Activated CD4-positive, alpha-beta T cell treated with anti-CD3 and anti-CD28 coated beads for 36 hours (primary cell): ENCODE measurements at regions not wholly inside any gene's neighbourhood (a gene's known extent, or its start where the extent isn't known, plus 50 kb on each side); places are given as distances from the start of the nearest gene placed in this dataset.

Experiments
- ATAC-seq: fragments of 200-7000 bp; cut with Tn5 transposase; one replicate; pipeline ENCODE4 v1.10.0; 2021; ENCODE audit warnings: mild to moderate bottlenecking, moderate library complexity
- CTCF ChIA-PET: fragments of 350-600 bp; sonication (Branson Sonifier 250); formaldehyde crosslinking; loops from one replicate; lab custom pipeline; 2021; ENCODE audit warnings: antibody characterized with exemption; lab: Charles Lee
- POLR2A ChIA-PET: fragments of 350-600 bp; sonication (Branson Sonifier 250); formaldehyde crosslinking; loops from one replicate; lab custom pipeline; 2021; ENCODE audit warnings: antibody characterized with exemption, inconsistent platforms; lab: Charles Lee
- DNase-seq: peaks from one replicate; pipeline ENCODE4 v3.0.0-alpha.2; 2020
- H3K27ac Mint-ChIP-seq: one replicate; pipeline ENCODE4 v1.8.0; 2021; ENCODE audit warnings: mixed read lengths
- H3K27me3 Mint-ChIP-seq: one replicate; pipeline ENCODE4 v1.8.0; 2021; ENCODE audit warnings: mixed read lengths
- H3K36me3 Mint-ChIP-seq: one replicate; pipeline ENCODE4 v1.8.0; 2021; ENCODE audit warnings: low read depth, mixed read lengths
- H3K4me1 Mint-ChIP-seq: one replicate; pipeline ENCODE4 v1.8.0; 2021; ENCODE audit warnings: mixed read lengths
- H3K4me3 Mint-ChIP-seq: one replicate; pipeline ENCODE4 v1.8.0; 2021; ENCODE audit warnings: mild to moderate bottlenecking, moderate library complexity, mixed read lengths
- H3K9me3 Mint-ChIP-seq: one replicate; pipeline ENCODE4 v1.8.0; 2021; ENCODE audit warnings: low read depth, mixed read lengths
- intact Hi-C, 2 experiments: fragments of 100-400 bp; cut with DNase I in 1 of 2; cut with micrococcal nuclease in 1 of 2; formaldehyde crosslinking; loops; one replicate each; pipeline versions ENCODE4 v1.14.2 to v1.15.1; 2022 to 2024; cut with DNase I, micrococcal nuclease

- ChIA-PET POLR2A (no interaction called here), CTCF (interaction anchor here (0.5 kb wide), 1 partner anchor 440 kb away, joined by 3 read pairs; no protein-coding TSS in a partner anchor)
- DNase-seq (no peak), ATAC-seq (no peak)
- no peaks in the 10 kb centered on the region for H3K9me3 Mint-ChIP-seq
- no peak overlapping the region for H3K27ac Mint-ChIP-seq
- peaks cover 10% of the 10 kb centered on the region for H3K27me3 Mint-ChIP-seq
- intact Hi-C loops: no loop called here
- no peaks in the 10 kb centered on the region for H3K4me1 Mint-ChIP-seq
- H3K36me3 Mint-ChIP-seq: no peaks in the 10 kb centered on the region
- H3K4me3 Mint-ChIP-seq: no peak overlapping the region
Observed at GRCh38 chr1:90512441-90512840, 204.7 kb downstream of the BARHL2 start.

- Mint-ChIP-seq H3K36me3 (no peaks in the 10 kb centered on the region), H3K4me3 (no peak overlapping the region), H3K27ac (no peak overlapping the region), H3K9me3 (no peaks in the 10 kb centered on the region), H3K4me1 (no peaks in the 10 kb centered on the region), H3K27me3 (peaks cover 9% of the 10 kb centered on the region)
- POLR2A ChIA-PET: no interaction called here
- DNase-seq: no peak
- no peak for ATAC-seq
- CTCF ChIA-PET: interaction anchor here (0.8 kb wide), 1 partner anchor 94 kb away, joined by 3 read pairs; no protein-coding TSS in a partner anchor
- intact Hi-C loops: no loop called here
Observed at GRCh38 chr1:90510143-90510542, 207.0 kb downstream of the BARHL2 start.

DNA sequence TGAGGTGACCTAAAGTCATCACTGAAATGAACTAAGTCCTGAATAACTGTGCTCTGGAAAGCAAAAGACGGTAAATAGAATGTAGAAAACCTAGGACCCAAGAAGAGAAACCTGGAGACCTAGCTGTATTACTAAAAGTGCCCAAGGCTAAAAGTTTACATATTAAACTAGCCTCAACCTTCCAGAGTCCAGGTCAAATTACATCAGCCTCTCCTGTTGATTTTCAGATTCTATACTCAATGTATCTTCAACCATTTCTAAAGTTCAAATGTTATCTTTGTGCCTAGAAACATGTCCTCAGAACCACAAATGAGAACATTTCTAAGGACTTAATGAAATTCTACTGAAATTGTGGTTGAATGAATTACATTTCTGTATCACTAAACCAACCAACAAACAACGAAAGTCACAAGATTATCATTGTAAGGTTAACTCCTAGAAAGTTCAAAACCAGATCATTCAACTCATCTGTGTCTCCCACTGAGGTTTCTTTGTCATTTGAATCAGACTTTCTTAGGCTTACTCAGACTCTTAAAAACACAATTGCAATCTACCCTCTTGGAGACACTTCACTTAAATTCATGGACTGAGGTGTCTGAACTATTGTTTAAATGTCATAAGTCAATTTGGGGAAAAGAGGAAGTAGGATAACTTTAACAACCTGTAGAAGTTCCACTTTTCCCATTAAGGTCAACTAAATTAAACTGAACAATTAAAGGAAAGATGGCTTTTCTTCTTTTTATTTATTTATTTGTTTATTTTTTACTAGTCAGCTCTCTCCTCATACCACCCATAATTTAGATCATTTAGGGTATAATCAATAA is 207.7 kb downstream of the BARHL2 start:
- H3K36me3 Mint-ChIP-seq: no peaks in the 10 kb centered on the region
- no peaks in the 10 kb centered on the region for H3K9me3 Mint-ChIP-seq
- ATAC-seq: peak; percentile 39
- H3K4me3 Mint-ChIP-seq: no peak overlapping the region
- intact Hi-C loops: no loop called here
- no peaks in the 10 kb centered on the region for H3K4me1 Mint-ChIP-seq
- H3K27me3 Mint-ChIP-seq: peaks cover 9% of the 10 kb centered on the region
- ChIA-PET POLR2A (no interaction called here), CTCF (no interaction called here)
- DNase-seq: no peak
- H3K27ac Mint-ChIP-seq: no peak overlapping the region

- intact Hi-C loops: no loop called here
- Mint-ChIP-seq H3K36me3 (no peaks in the 10 kb centered on the region), H3K27ac (no peak overlapping the region), H3K27me3 (peaks cover 6% of the 10 kb centered on the region), H3K4me3 (no peak overlapping the region), H3K9me3 (no peaks in the 10 kb centered on the region), H3K4me1 (no peaks in the 10 kb centered on the region)
- ATAC-seq (no peak), DNase-seq (no peak)
- POLR2A ChIA-PET: no interaction called here
- CTCF ChIA-PET: no interaction called here
Observed at GRCh38 chr1:90508376-90509167, 208.5 kb downstream of the BARHL2 start.

GRCh38 chr1:90507173-90507572 is 209.9 kb downstream of the BARHL2 start:
- no peak overlapping the region for H3K4me3 Mint-ChIP-seq
- ATAC-seq: no peak
- H3K9me3 Mint-ChIP-seq: no peaks in the 10 kb centered on the region
- ChIA-PET CTCF (no interaction called here), POLR2A (no interaction called here)
- H3K36me3 Mint-ChIP-seq: no peaks in the 10 kb centered on the region
- DNase-seq: no peak
- intact Hi-C loops: no loop called here
- no peak overlapping the region for H3K27ac Mint-ChIP-seq
- H3K27me3 Mint-ChIP-seq: peaks cover 2% of the 10 kb centered on the region
- no peaks in the 10 kb centered on the region for H3K4me1 Mint-ChIP-seq

DNA sequence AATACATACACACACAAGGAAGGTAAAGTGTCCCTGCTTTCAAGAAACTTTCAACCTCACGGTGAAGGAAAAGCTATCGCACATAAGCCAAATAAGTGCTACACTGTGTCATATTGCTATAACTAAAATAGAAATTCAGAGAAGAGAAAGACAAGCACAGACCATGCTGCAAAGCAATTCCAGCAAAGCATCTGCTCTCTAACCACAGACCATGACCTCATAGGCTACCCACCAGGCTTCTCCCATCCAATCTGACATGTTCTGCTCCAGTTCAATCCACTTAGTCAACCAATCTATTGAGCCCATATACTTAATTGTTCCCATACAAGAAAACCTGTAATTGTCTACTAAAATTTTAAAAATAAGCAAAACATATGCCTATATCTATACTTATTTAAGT is 211.3 kb downstream of the BARHL2 start:
- Mint-ChIP-seq H3K27me3 (peaks cover 2% of the 10 kb centered on the region), H3K4me3 (no peak overlapping the region), H3K27ac (no peak overlapping the region), H3K9me3 (no peaks in the 10 kb centered on the region), H3K36me3 (no peaks in the 10 kb centered on the region), H3K4me1 (no peaks in the 10 kb centered on the region)
- ChIA-PET POLR2A (no interaction called here), CTCF (interaction anchor here (0.7 kb wide), 1 partner anchor 113 kb away, joined by 3 read pairs; no protein-coding TSS in a partner anchor)
- ATAC-seq: no peak
- intact Hi-C loops: no loop called here
- no peak for DNase-seq

- Mint-ChIP-seq H3K27me3 (peaks cover 2% of the 10 kb centered on the region), H3K9me3 (no peaks in the 10 kb centered on the region), H3K4me3 (no peak overlapping the region), H3K27ac (no peak overlapping the region), H3K4me1 (no peaks in the 10 kb centered on the region), H3K36me3 (no peaks in the 10 kb centered on the region)
- no peak for DNase-seq
- no peak for ATAC-seq
- ChIA-PET CTCF (no interaction called here), POLR2A (no interaction called here)
- intact Hi-C loops: no loop called here
Observed at GRCh38 chr1:90504509-90504908, 212.6 kb downstream of the BARHL2 start.

DNA sequence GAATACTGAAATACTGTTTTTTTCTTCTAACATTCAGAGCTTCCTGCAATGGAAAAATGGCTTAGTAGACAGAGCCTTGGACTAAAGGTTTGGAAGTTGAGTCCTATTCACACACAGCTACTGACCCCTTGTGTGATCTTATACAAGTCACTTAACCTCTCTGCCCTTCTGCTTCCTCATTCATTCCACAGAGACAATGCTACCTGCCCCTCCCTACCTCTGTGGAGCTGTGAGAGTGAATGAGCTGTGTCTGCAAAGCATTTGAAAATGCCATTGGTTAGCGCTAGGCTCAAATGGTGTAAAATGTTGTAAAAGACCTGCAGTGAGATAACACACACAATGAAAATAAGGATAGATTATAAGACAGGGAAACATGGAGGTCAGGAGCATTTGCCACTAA is 214.4 kb downstream of the BARHL2 start:
- Mint-ChIP-seq H3K4me1 (no peaks in the 10 kb centered on the region), H3K9me3 (no peaks in the 10 kb centered on the region), H3K4me3 (no peak overlapping the region), H3K27ac (no peak overlapping the region), H3K36me3 (no peaks in the 10 kb centered on the region), H3K27me3 (peaks cover 2% of the 10 kb centered on the region)
- ATAC-seq: no peak
- POLR2A ChIA-PET: interaction anchor here (0.6 kb wide), 1 partner anchor 90 kb away, joined by 3 read pairs; no protein-coding TSS in a partner anchor
- intact Hi-C loops: no loop called here
- CTCF ChIA-PET: interaction anchor here (1.0 kb wide), 1 partner anchor 8 kb away, joined by 3 read pairs; no protein-coding TSS in a partner anchor
- DNase-seq: no peak

- POLR2A ChIA-PET: no interaction called here
Observed at GRCh38 chr1:90502194-90502593, 214.9 kb downstream of the BARHL2 start.

GRCh38 chr1:90501281-90501680 is 215.8 kb downstream of the BARHL2 start:
- Mint-ChIP-seq H3K4me3 (no peak overlapping the region), H3K27ac (no peak overlapping the region), H3K9me3 (no peaks in the 10 kb centered on the region), H3K27me3 (peaks cover under 1% of the 10 kb centered on the region), H3K4me1 (no peaks in the 10 kb centered on the region), H3K36me3 (no peaks in the 10 kb centered on the region)
- intact Hi-C loops: no loop called here
- DNase-seq (no peak), ATAC-seq (no peak)
- POLR2A ChIA-PET: no interaction called here
- CTCF ChIA-PET: no interaction called here

More at GRCh38 chr1:90502194-90502593, 214.9 kb downstream of the BARHL2 start:
- no peaks in the 10 kb centered on the region for H3K4me1 Mint-ChIP-seq
- intact Hi-C loops: no loop called here
- CTCF ChIA-PET: interaction anchor here (1.0 kb wide), 1 partner anchor 9 kb away, joined by 3 read pairs; no protein-coding TSS in a partner anchor
- no peak overlapping the region for H3K27ac Mint-ChIP-seq
- H3K27me3 Mint-ChIP-seq: peaks cover 2% of the 10 kb centered on the region
- no peak for DNase-seq
- ATAC-seq: no peak
- no peak overlapping the region for H3K4me3 Mint-ChIP-seq
- H3K9me3 Mint-ChIP-seq: no peaks in the 10 kb centered on the region
- no peaks in the 10 kb centered on the region for H3K36me3 Mint-ChIP-seq

DNA sequence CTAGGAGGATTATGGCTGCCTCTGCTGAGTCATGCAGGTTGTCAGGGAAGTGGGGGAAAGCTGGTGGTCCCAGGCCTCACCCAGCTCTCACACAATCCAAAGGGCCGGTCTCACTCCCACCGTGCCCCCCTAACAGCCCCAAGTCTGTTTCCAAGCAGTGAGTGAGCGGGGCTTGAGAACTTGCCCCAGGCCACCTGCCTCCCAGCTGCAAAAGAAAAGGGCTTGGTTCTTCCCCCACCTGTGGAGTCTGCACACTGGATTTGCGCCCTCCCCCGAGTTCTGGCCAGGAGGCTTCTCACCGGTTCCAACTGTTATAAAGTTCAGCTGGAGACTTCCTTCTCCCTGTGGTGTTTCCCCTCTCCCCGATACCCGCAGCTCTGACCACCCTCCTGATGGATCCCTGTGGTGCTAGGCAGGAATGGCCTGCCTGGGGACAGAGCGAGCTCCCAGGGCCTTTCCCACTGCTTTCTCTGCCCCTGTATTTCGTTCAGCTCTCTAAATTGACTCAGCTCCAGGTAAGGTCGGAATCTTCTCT is 222.3 kb downstream of the BARHL2 start:
- ATAC-seq (no peak), DNase-seq (no peak)
- Mint-ChIP-seq H3K27ac (no peak overlapping the region), H3K27me3 (peaks cover 9% of the 10 kb centered on the region), H3K9me3 (no peaks in the 10 kb centered on the region), H3K4me3 (no peak overlapping the region), H3K36me3 (no peaks in the 10 kb centered on the region), H3K4me1 (no peaks in the 10 kb centered on the region)
- ChIA-PET POLR2A (no interaction called here), CTCF (no interaction called here)
- intact Hi-C loops: no loop called here
